GM18907 (cell line): ENCODE measurements at regions not wholly inside any gene's neighbourhood (a gene's known extent, or its start where the extent isn't known, plus 50 kb on each side); places are given as distances from the start of the nearest gene placed in this dataset.

Source experiments
- ATAC-seq: cut with Tn5 transposase; IDR thresholded peaks from one replicate; pipeline ENCODE4 v1.9.1; 2021; ENCODE audit warnings: mild to moderate bottlenecking, moderate library complexity; ENCODE audit not compliant: unreplicated experiment

DNA sequence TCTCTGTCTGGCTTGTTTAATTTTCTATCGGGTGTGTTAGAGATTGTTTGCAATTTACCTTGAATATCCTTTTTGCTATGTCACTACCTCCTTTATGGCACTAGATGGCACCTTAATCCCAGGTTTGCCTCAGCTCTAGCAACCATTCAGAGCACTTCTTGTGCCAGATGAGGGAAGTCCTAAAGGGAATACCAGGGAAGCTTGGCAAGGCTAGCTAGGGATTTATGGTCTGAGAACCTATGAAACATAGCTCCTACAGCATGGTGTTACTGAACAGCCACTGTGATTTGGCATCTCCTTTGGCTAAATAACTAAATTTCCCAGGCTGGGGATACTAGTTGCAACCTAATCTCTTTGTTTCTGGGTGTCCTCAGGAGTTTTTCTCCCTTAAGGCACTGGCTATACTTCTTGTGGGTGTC, 69.0 kb upstream of the VOPP1 start:
- peak; percentile 92 for ATAC-seq

DNA sequence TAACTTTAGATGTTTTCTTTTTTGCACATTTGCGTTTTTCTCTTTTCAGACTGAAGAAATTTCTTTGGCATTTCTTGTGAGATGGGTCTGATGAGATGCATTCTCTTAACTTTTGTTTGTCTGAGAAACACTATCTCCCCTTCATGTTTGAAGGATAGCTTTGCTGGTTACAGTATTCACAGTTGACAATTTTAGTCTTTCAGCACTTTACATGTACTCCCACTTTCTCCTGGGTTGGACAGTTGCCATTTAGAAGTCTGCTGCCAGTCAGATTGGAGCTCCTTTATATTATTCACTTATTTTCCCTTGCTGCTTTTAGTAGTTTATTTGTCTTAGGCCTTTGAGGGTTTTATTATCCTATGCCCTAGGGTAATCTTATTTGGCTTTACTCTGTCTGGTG, 67.3 kb upstream of the VOPP1 start:
- ATAC-seq = no peak

DNA sequence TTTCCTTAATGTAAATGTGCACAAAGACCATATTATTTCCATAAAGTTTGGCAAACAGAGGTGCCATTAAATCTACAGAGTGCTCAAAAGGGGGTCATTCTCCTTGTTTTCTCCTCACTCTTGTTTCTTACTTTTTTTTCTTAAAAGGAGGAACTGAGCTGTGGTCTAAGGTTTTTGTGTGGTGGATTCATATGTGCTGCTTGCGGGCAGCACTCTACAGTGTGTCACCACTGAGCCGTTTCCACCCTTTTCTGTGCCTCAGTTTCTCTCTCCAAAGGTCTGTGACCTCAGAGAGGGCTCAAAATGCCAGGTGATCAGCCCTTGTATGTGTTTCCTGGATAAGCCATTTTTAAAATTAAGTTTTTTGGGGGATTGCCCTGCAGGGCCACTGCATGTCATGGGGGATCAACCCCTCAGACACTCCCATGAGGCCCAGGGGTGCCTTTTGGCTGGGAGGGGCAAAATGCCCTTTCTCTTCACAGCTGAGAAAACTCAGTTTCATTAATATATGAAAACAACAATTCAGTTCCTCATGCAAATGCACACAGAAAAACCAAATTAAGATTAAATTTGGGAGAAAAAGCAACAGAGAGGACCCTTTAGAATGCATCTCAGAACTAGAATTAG, 56.9 kb upstream of the VOPP1 start:
- no peak for ATAC-seq

DNA sequence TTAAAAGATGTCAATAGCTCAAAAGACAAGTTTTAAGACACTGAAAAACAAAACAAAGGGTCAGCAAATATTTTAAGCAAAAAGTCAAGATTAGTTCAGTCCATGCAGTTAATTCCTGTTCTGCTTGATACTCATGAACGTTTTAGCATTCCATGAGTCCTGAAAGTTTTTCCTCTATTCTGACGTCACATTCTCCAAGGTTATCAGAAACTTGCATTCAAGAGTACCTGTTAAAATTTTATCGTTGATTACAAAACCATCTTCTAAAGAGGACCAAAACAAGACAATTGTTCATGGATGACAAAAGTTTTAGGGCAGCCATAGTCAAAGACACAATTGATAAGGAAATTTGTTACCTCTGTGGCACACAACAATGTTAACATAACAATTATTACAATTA, 52.5 kb upstream of the VOPP1 start:
- ATAC-seq = no peak

DNA sequence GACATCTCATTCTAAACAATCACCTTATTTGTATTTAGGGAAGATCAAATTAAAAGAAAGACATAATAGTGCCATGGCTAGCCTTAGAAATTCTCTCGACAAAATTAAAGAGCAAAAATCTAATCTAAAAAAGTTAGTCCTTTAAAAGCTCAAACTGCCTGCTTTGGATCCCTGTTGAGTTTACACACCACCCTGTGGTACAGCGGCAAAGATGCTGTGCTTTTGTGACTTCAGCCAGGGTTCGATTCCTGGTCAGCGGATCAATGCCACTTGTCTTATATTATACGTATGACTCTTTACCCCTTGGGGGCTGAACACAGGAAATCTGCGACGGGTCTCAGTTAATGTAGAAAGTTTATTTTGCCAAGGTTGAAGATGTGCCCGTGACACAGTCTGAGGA, 51.3 kb upstream of the VOPP1 start:
- ATAC-seq = no peak

DNA sequence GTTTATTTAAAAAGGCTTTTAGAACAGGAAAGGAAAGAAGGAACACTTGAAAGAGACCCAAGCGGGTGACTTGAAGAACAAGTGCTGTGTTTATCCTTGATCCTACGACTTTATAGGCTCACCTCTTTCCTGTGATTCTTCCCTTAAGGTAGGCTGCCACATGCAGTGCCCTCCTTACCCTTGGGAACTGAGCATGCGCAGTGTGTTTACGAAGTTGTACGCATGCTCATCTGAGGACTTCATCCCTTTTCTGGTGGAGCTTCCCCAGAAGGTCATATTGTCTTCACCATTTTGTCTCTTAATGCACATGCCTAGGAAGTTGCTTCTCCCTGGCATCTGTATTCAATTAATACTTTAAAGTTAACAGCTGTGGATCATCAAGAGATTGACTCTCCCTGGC, 49.9 kb upstream of the VOPP1 start:
- no peak for ATAC-seq
